H1 (cell line): ENCODE measurements at regions not wholly inside any gene's neighbourhood (a gene's known extent, or its start where the extent isn't known, plus 50 kb on each side); places are given as distances from the start of the nearest gene placed in this dataset.

Experiments
- CTCF ChIA-PET: fragments of 300-600 bp; sonication (Branson Sonifier 250); formaldehyde crosslinking; loops from one replicate; lab custom pipeline; 2021; ENCODE audit not compliant: partially characterized antibody; lab: Charles Lee
- POLR2A ChIA-PET: fragments of 300-600 bp; sonication (Branson Sonifier 250); formaldehyde crosslinking; loops from one replicate; lab custom pipeline; 2021; ENCODE audit warnings: inconsistent platforms; ENCODE audit not compliant: partially characterized antibody; lab: Charles Lee
- DNase-seq, 2 experiments: peaks; one replicate each; pipeline versions ENCODE4 v3.0.0 to v3.0.0-alpha.2; 2010 to 2022; ENCODE audit warnings: low spot score in 2 of 2, low read depth in 1 of 2, mixed read lengths in 1 of 2
- FAIRE-seq: peaks from 2 replicates; lab custom pipeline; 2011; peaks lifted over from hg19 to GRCh38; lab: Jason Lieb, UNC
- H2AFZ ChIP-seq: 2 replicates; pipeline ENCODE4 v1.8.1; 2012; ENCODE audit warnings: low read length, inconsistent platforms
- H2AK5ac ChIP-seq: 2 replicates; pipeline ENCODE4 v1.6.1; 2013; ENCODE audit warnings: low read depth, low read length
- H2BK120ac ChIP-seq: replicated peaks from 2 replicates; pipeline ENCODE3; 2013; ENCODE audit warnings: low read depth, low read length, inconsistent platforms
- H2BK12ac ChIP-seq: 2 replicates; pipeline ENCODE4 v1.6.1; 2013; ENCODE audit warnings: low read depth, low read length
- H2BK15ac ChIP-seq: 2 replicates; pipeline ENCODE4 v1.6.1; 2013; ENCODE audit warnings: low read length
- H2BK20ac ChIP-seq: 2 replicates; pipeline ENCODE4 v1.6.1; 2013; ENCODE audit warnings: low read length
- H2BK5ac ChIP-seq: 2 replicates; pipeline ENCODE4 v1.6.1; 2013; ENCODE audit warnings: low read depth, low read length
- H3K14ac ChIP-seq: 2 replicates; pipeline ENCODE4 v1.6.1; 2013; ENCODE audit warnings: inconsistent platforms; ENCODE audit not compliant: insufficient read length
- H3K18ac ChIP-seq: 2 replicates; pipeline ENCODE4 v1.6.1; 2013; ENCODE audit warnings: low read length; ENCODE audit errors: extremely low read depth
- H3K23ac ChIP-seq: 2 replicates; pipeline ENCODE4 v1.6.1; 2013; ENCODE audit warnings: inconsistent platforms; ENCODE audit not compliant: insufficient read length
- H3K23me2 ChIP-seq: 2 replicates; pipeline ENCODE4 v1.6.1; 2013; ENCODE audit warnings: low read depth, low read length
- H3K27ac ChIP-seq: 2 replicates; pipeline ENCODE4 v1.6.1; 2011; ENCODE audit warnings: low read depth, low read length, inconsistent platforms
- H3K27me3 ChIP-seq, 4 experiments: replicated peaks in 1 of 4; 1 replicate in 1 of 4; 2 replicates in 3 of 4; pipeline versions ENCODE4 v1.6.1 to v1.8.1; 2011 to 2013; ENCODE audit warnings: low read length in 3 of 4, mild to moderate bottlenecking in 3 of 4, inconsistent platforms in 2 of 4, mixed read lengths in 2 of 4, moderate library complexity in 1 of 4; ENCODE audit not compliant: control insufficient read depth in 3 of 4, insufficient read depth in 3 of 4; ENCODE audit errors: extremely low read depth in 1 of 4
- H3K36me3 ChIP-seq, 4 experiments: 2 replicates each; pipeline versions ENCODE4 v1.6.1 to v1.8.1; 2011 to 2013; ENCODE audit warnings: mild to moderate bottlenecking in 4 of 4, low read length in 3 of 4, moderate library complexity in 2 of 4, control low read depth in 1 of 4, inconsistent platforms in 1 of 4; ENCODE audit not compliant: insufficient read depth in 4 of 4, control insufficient read depth in 2 of 4
- H3K4ac ChIP-seq: replicated peaks from 2 replicates; pipeline ENCODE3; 2013; ENCODE audit warnings: low read length, low read depth, mixed read lengths, inconsistent platforms; ENCODE audit not compliant: insufficient read length
- H3K4me1 ChIP-seq, 4 experiments: replicated peaks in 1 of 4; 1 replicate in 1 of 4; 2 replicates in 3 of 4; pipeline versions ENCODE4 v1.6.1 to v1.8.1; 2011 to 2013; ENCODE audit warnings: low read length in 3 of 4, inconsistent platforms in 2 of 4, mixed read lengths in 1 of 4; ENCODE audit not compliant: insufficient read depth in 4 of 4, control insufficient read depth in 3 of 4
- H3K4me2 ChIP-seq, 2 experiments: 2 replicates each; pipeline versions ENCODE4 v1.6.1 to v1.8.1; 2011 to 2013; ENCODE audit warnings: low read depth in 2 of 2, low read length in 2 of 2, control low read depth in 1 of 2, inconsistent platforms in 1 of 2, mild to moderate bottlenecking in 1 of 2; ENCODE audit not compliant: insufficient read depth in 1 of 2
- H3K4me3 ChIP-seq, 4 experiments: fragments of 200-600, 300-600 bp in 1 of 4; sonication (generic), shearing (Covaris generic), sonication (Bioruptor Twin) in 1 of 4; 2 replicates each; pipeline versions ENCODE4 v1.5.1 to v1.8.1; 2011 to 2016; ENCODE audit warnings: low read length in 4 of 4, low read depth in 3 of 4, control low read depth in 2 of 4, inconsistent platforms in 2 of 4, mild to moderate bottlenecking in 2 of 4, mixed read lengths in 1 of 4, moderate library complexity in 1 of 4; ENCODE audit not compliant: insufficient read depth in 2 of 4; ENCODE audit errors: extremely low read depth in 1 of 4
- H3K56ac ChIP-seq: replicated peaks from 2 replicates; pipeline ENCODE3; 2013; ENCODE audit warnings: low read depth, mild to moderate bottlenecking, mixed read lengths, low read length, inconsistent platforms; ENCODE audit not compliant: insufficient read length
- H3K79me1 ChIP-seq: 2 replicates; pipeline ENCODE4 v1.6.1; 2013; ENCODE audit warnings: low read depth, low read length, control low read depth
- H3K79me2 ChIP-seq, 2 experiments: 2 replicates each; pipeline versions ENCODE4 v1.6.1 to v1.8.1; 2012 to 2013; ENCODE audit warnings: low read length in 2 of 2, mild to moderate bottlenecking in 2 of 2, inconsistent platforms in 1 of 2; ENCODE audit not compliant: insufficient read depth in 2 of 2, control insufficient read depth in 1 of 2
- H3K9ac ChIP-seq, 4 experiments: replicated peaks in 1 of 4; 1 replicate in 1 of 4; 2 replicates in 3 of 4; pipeline versions ENCODE4 v1.6.1 to v1.8.1; 2011 to 2013; ENCODE audit warnings: low read depth in 3 of 4, low read length in 3 of 4, control low read depth in 2 of 4, mild to moderate bottlenecking in 2 of 4, moderate library complexity in 2 of 4, inconsistent platforms in 1 of 4; ENCODE audit errors: extremely low read depth in 1 of 4
- H3K9me3 ChIP-seq, 2 experiments: 2 replicates each; pipeline versions ENCODE4 v1.6.1 to v1.8.1; 2012 to 2013; ENCODE audit warnings: mild to moderate bottlenecking in 2 of 2, moderate library complexity in 2 of 2, control low read depth in 1 of 2, inconsistent platforms in 1 of 2, low read depth in 1 of 2, low read length in 1 of 2, mixed read lengths in 1 of 2; ENCODE audit not compliant: insufficient read depth in 2 of 2
- H4K20me1 ChIP-seq, 2 experiments: replicated peaks in 1 of 2; 2 replicates each; pipeline versions ENCODE3 to v1.8.1; 2011 to 2013; ENCODE audit warnings: inconsistent platforms in 2 of 2, low read length in 2 of 2, mild to moderate bottlenecking in 1 of 2; ENCODE audit not compliant: insufficient read depth in 2 of 2, control insufficient read depth in 1 of 2
- H4K5ac ChIP-seq: 2 replicates; pipeline ENCODE4 v1.6.1; 2013; ENCODE audit warnings: low read length, low read depth, mixed read lengths, inconsistent platforms; ENCODE audit not compliant: insufficient read length
- H4K8ac ChIP-seq: 2 replicates; pipeline ENCODE4 v1.8.0; 2013; ENCODE audit warnings: mild to moderate bottlenecking, moderate library complexity, low read length, inconsistent platforms; ENCODE audit not compliant: insufficient read depth; ENCODE audit errors: extremely low read depth
- H4K91ac ChIP-seq: replicated peaks from 2 replicates; pipeline ENCODE3; 2013; ENCODE audit warnings: low read length, mixed read lengths, inconsistent platforms; ENCODE audit not compliant: insufficient read length
- CBX8 ChIP-seq: fragments of 300-800, 300-1000 bp; sonication (generic); IDR thresholded peaks from 2 replicates; pipeline ENCODE4 v1.7.1; 2016; ENCODE audit warnings: low read depth, low read length, borderline replicate concordance
- CHD2 ChIP-seq: IDR thresholded peaks from 2 replicates; pipeline ENCODE4 v1.6.1; 2012; ENCODE audit warnings: low read length, improper control_type of control experiment
- EP300 ChIP-seq, 2 experiments: IDR thresholded peaks; 1 replicate in 1 of 2; 2 replicates in 1 of 2; pipeline ENCODE4 v1.6.1; 2011 to 2012; ENCODE audit warnings: low read depth in 2 of 2, low read length in 2 of 2, mild to moderate bottlenecking in 2 of 2, borderline replicate concordance in 1 of 2, inconsistent platforms in 1 of 2, moderate library complexity in 1 of 2
- SAP30 ChIP-seq: fragments of 300-600 bp; sonication (generic); IDR thresholded peaks from 2 replicates; pipeline ENCODE4 v1.7.1; 2012; ENCODE audit warnings: low read length, moderate library complexity, mild to moderate bottlenecking, inconsistent platforms; ENCODE audit not compliant: insufficient read depth, insufficient replicate concordance
- SUZ12 ChIP-seq: fragments of 200-600 bp; sonication (generic); IDR thresholded peaks from 2 replicates; pipeline ENCODE4 v1.6.1; 2012; ENCODE audit warnings: mild to moderate bottlenecking, inconsistent platforms, low read length, moderate library complexity, mixed read lengths
- WGBS, 2 experiments: shearing (Covaris generic) in 1 of 2; methylation state at CpG; one replicate each; pipeline versions ENCODE4 v1.1.6 to v1.1.7; 2013 to 2015; ENCODE audit warnings: low lambda C conversion rate in 2 of 2, mixed read lengths in 2 of 2, inconsistent platforms in 1 of 2, low coverage in 1 of 2, missing lambda C conversion rate in 1 of 2; ENCODE audit not compliant: insufficient replicate concordance in 2 of 2, insufficient coverage in 1 of 2, insufficient read length in 1 of 2; ENCODE audit errors: extremely low coverage in 1 of 2, missing lambda C conversion rate in 1 of 2; 5-methylcytosine and 5-hydroxymethylcytosine counted together

GRCh38 chr4:96753216-96753615 is 913.3 kb downstream of the PDHA2 start:
- DNase-seq: no peak
- H4K91ac ChIP-seq: no peak overlapping the region
- no peak overlapping the region for H2BK20ac ChIP-seq
- no peak overlapping the region for H3K23ac ChIP-seq
- WGBS, 2 experiments: 100% methylated on average over 1 of the region's 1 CpG; no CpG with 5 or more reads in 1 of the 2 experiments
- no peaks in the 10 kb centered on the region for H3K4me1 ChIP-seq
- H3K23me2 ChIP-seq: no peaks in the 10 kb centered on the region
- H2BK15ac ChIP-seq: no peak overlapping the region
- no peak overlapping the region for H2AFZ ChIP-seq
- no peaks in the 10 kb centered on the region for H4K20me1 ChIP-seq
- H3K27ac ChIP-seq: no peak overlapping the region
- no peak overlapping the region for H3K4me3 ChIP-seq
- no peak overlapping the region for H2BK5ac ChIP-seq
- no peak overlapping the region for H3K9ac ChIP-seq
- peaks cover 0 to 8% of the 10 kb centered on the region in 2 experiments; a peak in 1 of 4 replicates for H3K9me3 ChIP-seq
- 0 out of 8 replicates have a peak, but pooled peaks cover 0 to 2% (median 0%) of the 10 kb centered on the region in 4 experiments for H3K36me3 ChIP-seq
- H2AK5ac ChIP-seq: no peak overlapping the region
- CTCF ChIA-PET: interaction anchor here (0.6 kb wide), 1 partner anchor 511 kb away, joined by 3 read pairs; no protein-coding TSS in a partner anchor
- POLR2A ChIA-PET: interaction anchor here (0.7 kb wide), 1 partner anchor 17 kb away, joined by 3 read pairs; no protein-coding TSS in a partner anchor
- FAIRE-seq: no peak
- H4K8ac ChIP-seq: no peak overlapping the region
- no peaks in the 10 kb centered on the region for H3K79me1 ChIP-seq
- H3K18ac ChIP-seq: no peak overlapping the region
- H4K5ac ChIP-seq: no peak overlapping the region
- H3K4me2 ChIP-seq: no peak overlapping the region
- peaks cover 0 to 1% (median 0%) of the 10 kb centered on the region in 4 experiments; a peak in 1 of 7 replicates for H3K27me3 ChIP-seq
- no peaks in the 10 kb centered on the region for H3K79me2 ChIP-seq
- no peak overlapping the region for H3K14ac ChIP-seq
- H2BK12ac ChIP-seq: no peak overlapping the region
- no peak overlapping the region for H3K56ac ChIP-seq
- no peak overlapping the region for H2BK120ac ChIP-seq
- H3K4ac ChIP-seq: no peak overlapping the region
- TF ChIP-seq CBX8: no peak
- TF ChIP-seq SUZ12: no peak
- no peak for TF ChIP-seq EP300 (IDR thresholded peaks at IDR 0.05; ENCODE audit: borderline replicate concordance in 1 of 2, low read depth in 2 of 2, low read length in 2 of 2)
- TF ChIP-seq SAP30: no peak
- TF ChIP-seq CHD2: no peak
